Large intestine (tissue), 3 donors: ENCODE measurements at regions not wholly inside any gene's neighbourhood (a gene's known extent, or its start where the extent isn't known, plus 50 kb on each side); places are given as distances from the start of the nearest gene placed in this dataset.

Experiments used
- DNase-seq, 2 donors: peaks; one replicate each; pipeline versions ENCODE4 v3.0.0 to v3.0.0-alpha.2; 2013
- H3K27ac ChIP-seq: one replicate; pipeline ENCODE4 v1.5.1; 2013; ENCODE audit warnings: low read length
- H3K27me3 ChIP-seq: 2 replicates; pipeline ENCODE4 v1.6.1; 2013; ENCODE audit warnings: low read length; ENCODE audit not compliant: control insufficient read depth, insufficient read depth
- H3K36me3 ChIP-seq: 2 replicates; pipeline ENCODE4 v1.6.1; 2013; ENCODE audit warnings: low read length; ENCODE audit not compliant: control insufficient read depth, insufficient read depth
- H3K4me1 ChIP-seq: one replicate; pipeline ENCODE4 v1.6.1; 2013; ENCODE audit warnings: low read length; ENCODE audit not compliant: control insufficient read depth, insufficient read depth
- H3K4me3 ChIP-seq: one replicate; pipeline ENCODE4 v1.5.1; 2013; ENCODE audit warnings: low read length
- H3K9me3 ChIP-seq: one replicate; pipeline ENCODE4 v1.6.1; 2013; ENCODE audit warnings: mild to moderate bottlenecking, low read depth, low read length, moderate library complexity; ENCODE audit not compliant: control insufficient read depth
- WGBS: methylation state at CpG from one replicate; pipeline ENCODE4 v1.1.5; 2013; ENCODE audit warnings: low lambda C conversion rate; ENCODE audit not compliant: insufficient coverage; 5-methylcytosine and 5-hydroxymethylcytosine counted together

DNA sequence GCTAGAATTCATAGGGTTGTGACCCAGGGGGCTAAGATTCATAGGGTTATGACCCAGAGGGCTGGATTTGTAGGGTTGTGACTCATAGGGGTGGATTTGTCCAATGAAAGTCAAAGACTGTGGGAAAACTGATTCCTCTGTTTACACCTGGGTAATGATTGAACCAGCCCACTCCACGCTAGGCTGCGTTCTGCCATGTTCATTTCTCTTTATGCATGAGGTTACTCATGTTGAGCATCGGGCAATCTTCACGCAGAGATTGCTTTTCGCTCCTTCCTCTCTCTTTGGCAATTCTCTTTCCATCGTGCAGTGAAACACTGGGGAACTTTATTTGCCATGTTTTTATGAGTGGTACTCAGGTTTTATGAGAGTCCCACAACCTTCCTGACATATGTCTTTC, 127.8 kb downstream of the CRLF2 start:
- no peaks in the 10 kb centered on the region for H3K27me3 ChIP-seq
- H3K9me3 ChIP-seq, result no peaks in the 10 kb centered on the region
- no peak overlapping the region for H3K27ac ChIP-seq
- no peaks in the 10 kb centered on the region for H3K36me3 ChIP-seq
- no peaks in the 10 kb centered on the region for H3K4me1 ChIP-seq
- WGBS, result no CpG with 5 or more reads among the region's 6 CpGs
- no peak for DNase-seq
- H3K4me3 ChIP-seq, result no peak overlapping the region

DNA sequence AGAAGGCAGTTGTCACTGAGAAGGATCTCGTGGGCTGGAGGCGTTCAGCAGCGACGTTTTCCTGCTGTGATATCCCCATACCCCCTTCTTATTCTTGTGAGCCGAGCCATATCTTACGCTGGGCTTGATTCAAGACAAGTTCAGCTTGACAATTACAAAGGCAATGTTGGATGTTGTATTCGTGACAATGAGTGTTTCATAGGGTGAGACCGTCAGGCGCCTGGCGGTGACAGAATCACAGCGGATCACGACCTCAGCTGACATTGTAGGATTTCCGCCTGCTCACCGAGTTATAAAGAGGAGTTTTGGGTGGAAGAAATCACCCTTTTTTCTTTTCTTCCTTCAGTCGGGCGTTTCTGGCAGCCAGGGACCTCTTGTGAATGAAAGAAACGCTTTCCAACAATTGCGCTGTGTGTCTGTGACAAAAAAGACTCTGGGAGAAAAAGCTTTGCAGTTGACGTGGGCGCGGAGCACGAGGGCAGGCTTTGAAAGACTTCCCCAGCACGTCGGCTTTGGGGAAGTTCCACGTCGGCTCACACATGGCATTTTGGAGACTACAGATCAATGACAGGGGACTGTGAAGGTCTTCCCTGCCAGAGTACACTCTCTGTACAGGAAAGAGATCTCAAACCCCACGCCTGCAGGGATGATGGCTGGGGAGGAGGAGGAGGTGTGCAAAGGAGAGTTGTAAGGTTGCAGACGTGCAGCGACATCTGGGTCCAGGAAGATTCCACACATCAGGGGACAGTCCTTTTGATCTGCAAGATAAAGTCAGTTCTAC, 135.4 kb downstream of the CRLF2 start:
- Histone ChIP-seq H3K9me3 (peaks cover 3% of the 10 kb centered on the region), H3K27me3 (no peaks in the 10 kb centered on the region), H3K27ac (no peak overlapping the region), H3K4me1 (no peaks in the 10 kb centered on the region), H3K4me3 (no peak overlapping the region), H3K36me3 (no peaks in the 10 kb centered on the region)
- no peak for DNase-seq
- 40% methylated on average over 1 of the region's 29 CpGs for WGBS

DNA sequence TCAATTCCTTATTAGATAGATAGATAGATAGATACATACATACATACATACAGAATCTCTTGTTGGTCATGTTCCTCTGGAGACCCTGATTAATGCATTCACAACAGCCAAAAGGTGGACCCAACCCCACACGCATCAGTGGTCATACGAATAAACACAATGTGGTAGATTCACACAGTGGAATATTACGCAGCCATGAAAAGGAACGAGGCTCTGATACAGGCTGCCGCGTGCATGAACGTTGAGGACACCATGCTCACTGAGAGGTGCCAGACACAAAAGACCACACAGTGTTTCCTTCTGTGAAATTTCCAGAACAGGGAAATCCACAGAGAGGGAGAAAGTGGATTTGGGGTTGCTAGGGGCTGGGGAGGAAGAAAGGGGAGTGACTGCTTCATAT, 136.7 kb downstream of the CRLF2 start:
- peaks cover 3% of the 10 kb centered on the region for H3K9me3 ChIP-seq

DNA sequence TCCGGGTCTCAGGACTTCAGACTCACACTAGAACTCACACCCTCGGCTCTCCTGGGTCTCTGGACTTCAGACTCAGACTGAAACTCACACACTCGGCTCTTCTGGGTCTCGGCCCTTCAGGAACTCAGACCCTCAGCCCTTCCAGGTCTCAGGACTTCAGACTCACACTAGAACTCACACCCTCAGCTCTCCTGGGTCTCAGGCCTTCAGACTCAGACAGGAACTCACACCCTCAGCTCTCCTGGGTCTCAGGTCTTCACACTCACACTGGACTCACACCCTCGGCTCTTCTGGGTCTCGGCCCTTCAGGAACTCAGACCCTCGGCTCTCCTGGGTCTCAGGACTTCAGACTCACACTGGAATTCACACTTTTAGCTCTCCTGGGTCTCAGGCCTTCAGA, 137.3 kb downstream of the CRLF2 start:
- no peaks in the 10 kb centered on the region for H3K4me1 ChIP-seq
- no CpG with 5 or more reads among the region's 7 CpGs for WGBS
- H3K27me3 ChIP-seq, result no peaks in the 10 kb centered on the region
- no peak overlapping the region for H3K27ac ChIP-seq
- peaks cover 3% of the 10 kb centered on the region for H3K9me3 ChIP-seq
- no peak for DNase-seq
- no peak overlapping the region for H3K4me3 ChIP-seq
- H3K36me3 ChIP-seq, result no peaks in the 10 kb centered on the region

More for the DNA sequence above, 136.7 kb downstream of the CRLF2 start:
- no peaks in the 10 kb centered on the region for H3K4me1 ChIP-seq
- no peaks in the 10 kb centered on the region for H3K27me3 ChIP-seq
- DNase-seq, result no peak
- H3K27ac ChIP-seq, result no peak overlapping the region
- no peak overlapping the region for H3K4me3 ChIP-seq
- no peaks in the 10 kb centered on the region for H3K36me3 ChIP-seq
- WGBS, result 100% methylated on average over 1 of the region's 7 CpGs

DNA sequence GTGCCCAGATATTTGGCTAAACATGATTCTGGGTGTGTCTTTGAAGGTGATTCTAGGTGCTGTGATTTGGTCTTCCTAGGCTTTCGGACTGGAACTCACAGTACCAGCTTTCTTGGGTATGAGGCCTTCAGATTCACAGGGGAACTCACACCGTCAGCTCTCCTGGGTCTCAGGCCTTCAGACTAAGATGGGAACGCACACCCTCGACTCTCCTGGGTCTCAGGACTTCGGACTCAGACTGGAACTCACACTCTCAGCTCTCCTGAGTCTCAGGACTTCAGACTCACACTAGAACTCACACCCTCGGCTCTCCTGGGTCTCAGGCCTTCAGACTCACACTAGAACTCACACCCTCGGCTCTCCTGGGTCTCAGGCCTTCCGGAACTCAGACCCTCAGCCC, 137.7 kb downstream of the CRLF2 start:
- H3K27ac ChIP-seq, result no peak overlapping the region
- no peak for DNase-seq
- no peaks in the 10 kb centered on the region for H3K4me1 ChIP-seq
- H3K27me3 ChIP-seq, result no peaks in the 10 kb centered on the region
- no peak overlapping the region for H3K4me3 ChIP-seq
- H3K36me3 ChIP-seq, result no peaks in the 10 kb centered on the region
- no CpG with 5 or more reads among the region's 8 CpGs for WGBS
- peaks cover 3% of the 10 kb centered on the region for H3K9me3 ChIP-seq

DNA sequence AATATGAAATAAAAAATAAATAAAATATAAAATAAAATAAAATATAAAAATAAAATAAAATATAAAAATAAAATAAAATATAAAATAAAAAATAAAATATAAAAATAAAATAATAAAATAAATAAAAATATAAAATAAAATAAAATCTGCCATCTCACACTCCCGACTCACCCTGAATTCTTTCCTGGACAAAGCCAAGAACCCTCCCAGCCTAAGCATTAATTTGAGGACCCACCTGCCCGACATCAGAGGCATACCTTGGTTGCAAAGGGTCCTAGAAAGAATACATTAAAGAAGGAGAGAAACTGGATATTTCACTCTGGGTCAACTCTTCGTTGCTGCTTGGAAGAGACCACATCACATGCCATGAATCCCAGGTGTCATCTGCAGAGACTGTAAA, 138.3 kb downstream of the CRLF2 start:
- Histone ChIP-seq H3K4me3 (no peak overlapping the region), H3K4me1 (no peaks in the 10 kb centered on the region), H3K9me3 (peaks cover 3% of the 10 kb centered on the region), H3K27me3 (no peaks in the 10 kb centered on the region), H3K27ac (no peak overlapping the region), H3K36me3 (no peaks in the 10 kb centered on the region)
- DNase-seq, result no peak
- WGBS, result no CpG with 5 or more reads among the region's 3 CpGs

DNA sequence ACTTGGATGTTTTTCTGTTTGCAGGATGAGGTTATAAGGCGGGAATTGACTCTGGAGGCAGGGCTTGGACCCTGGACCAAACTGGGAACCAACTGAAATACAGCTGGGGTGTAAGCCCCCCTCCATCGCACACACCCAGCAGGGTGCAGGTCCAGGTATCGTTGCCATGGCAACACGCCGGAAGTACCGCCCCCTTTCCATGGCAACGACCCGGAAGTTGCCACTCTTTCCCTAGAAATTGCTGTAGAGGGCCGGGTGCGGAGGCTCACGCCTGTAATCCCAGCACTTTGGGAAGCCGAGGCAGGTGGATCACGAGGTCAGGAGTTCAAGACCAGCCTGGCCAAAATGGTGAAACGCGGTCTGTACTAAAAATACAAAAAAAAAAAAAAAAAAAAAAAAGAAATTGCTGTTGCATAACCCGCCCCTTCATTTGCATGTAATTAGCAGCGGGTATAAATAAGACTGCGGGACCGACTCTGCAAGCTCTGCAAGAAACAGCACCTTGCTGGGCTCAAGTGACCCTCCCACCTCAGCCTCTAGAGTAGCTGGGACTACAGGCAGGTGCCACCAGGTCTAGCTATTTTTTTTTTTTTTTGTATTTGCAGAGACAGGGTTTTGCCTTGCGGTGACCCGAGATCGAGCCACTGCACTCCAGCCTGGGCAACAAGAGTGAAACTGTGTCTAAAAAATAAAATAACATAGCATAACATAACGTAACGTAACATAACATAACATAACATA, 139.6 kb downstream of the CRLF2 start:
- WGBS, result 20% methylated on average over 2 of the region's 24 CpGs
- no peak overlapping the region for H3K27ac ChIP-seq
- H3K9me3 ChIP-seq, result peaks cover 3% of the 10 kb centered on the region
- no peaks in the 10 kb centered on the region for H3K27me3 ChIP-seq
- no peak overlapping the region for H3K4me3 ChIP-seq
- H3K4me1 ChIP-seq, result no peaks in the 10 kb centered on the region
- H3K36me3 ChIP-seq, result no peaks in the 10 kb centered on the region
- no peak for DNase-seq

DNA sequence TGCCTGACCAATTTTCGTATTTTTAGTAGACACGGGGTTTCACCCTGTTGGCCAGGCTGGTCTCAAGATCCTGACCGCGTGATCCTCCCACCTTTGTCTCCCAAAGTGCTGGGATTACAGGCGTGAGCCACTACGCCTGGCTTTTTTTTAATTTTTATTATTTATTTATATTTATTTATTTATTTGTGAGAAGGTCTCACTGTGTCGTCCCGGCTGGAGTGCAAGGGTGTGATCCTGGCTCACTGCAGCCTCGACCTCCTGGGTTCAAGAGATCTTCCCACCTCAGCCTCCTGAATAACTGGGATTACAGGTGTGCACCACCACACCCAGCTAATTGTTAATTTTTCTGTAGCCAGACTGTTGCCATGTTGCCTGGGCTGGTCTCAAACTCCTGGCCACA, 141.1 kb downstream of the CRLF2 start:
- Histone ChIP-seq H3K9me3 (peaks cover 3% of the 10 kb centered on the region), H3K4me1 (no peaks in the 10 kb centered on the region), H3K27me3 (no peaks in the 10 kb centered on the region), H3K36me3 (no peaks in the 10 kb centered on the region), H3K4me3 (no peak overlapping the region), H3K27ac (no peak overlapping the region)
- DNase-seq, result no peak
- 77% methylated on average over 3 of the region's 9 CpGs for WGBS

DNA sequence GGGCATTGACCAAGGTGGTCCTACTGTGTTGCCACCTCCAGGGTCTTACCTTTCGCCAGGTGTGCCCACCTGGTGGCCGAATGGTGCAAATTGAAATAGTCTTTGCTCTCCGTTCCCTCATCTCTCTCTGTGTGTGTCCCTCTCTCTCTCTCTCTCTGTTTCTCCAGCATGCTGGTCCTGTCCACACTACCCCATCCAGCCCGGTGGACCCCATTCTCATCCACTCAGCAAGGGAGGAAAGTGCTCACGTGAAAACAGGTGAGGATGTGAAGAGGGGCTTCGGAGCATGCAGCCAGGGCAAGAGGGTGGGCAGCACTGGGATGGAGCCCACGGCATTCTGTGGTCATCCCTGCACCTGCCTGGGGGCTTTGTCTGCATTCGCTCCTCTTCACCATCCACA, 150.1 kb downstream of the CRLF2 start:
- H3K4me3 ChIP-seq, result no peak overlapping the region
- no peaks in the 10 kb centered on the region for H3K27me3 ChIP-seq
- WGBS, result no CpG with 5 or more reads among the region's 8 CpGs
- no peaks in the 10 kb centered on the region for H3K4me1 ChIP-seq
- peaks cover 9% of the 10 kb centered on the region for H3K9me3 ChIP-seq
- H3K27ac ChIP-seq, result no peak overlapping the region
- no peaks in the 10 kb centered on the region for H3K36me3 ChIP-seq
- DNase-seq, result no peak

DNA sequence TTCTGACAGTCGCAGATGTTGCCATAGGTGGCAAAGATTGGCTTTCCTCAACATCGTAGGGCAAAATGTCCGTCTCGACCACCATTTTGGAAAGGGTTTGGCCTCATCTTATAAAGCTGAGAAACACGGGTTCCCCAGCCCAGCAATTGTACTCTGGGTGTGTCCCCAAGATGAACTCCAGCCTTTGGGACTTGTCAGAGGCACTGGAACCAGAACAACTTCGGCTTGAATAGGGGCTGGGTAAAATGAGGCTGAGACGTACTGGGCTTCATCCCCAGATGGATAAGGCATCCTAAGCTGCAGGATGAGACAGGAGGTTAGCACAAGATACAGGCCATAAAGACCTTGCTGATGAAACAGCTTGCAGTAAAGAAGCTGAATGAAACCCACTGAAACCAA, 151.9 kb downstream of the CRLF2 start:
- no peak overlapping the region for H3K27ac ChIP-seq
- H3K27me3 ChIP-seq, result no peaks in the 10 kb centered on the region
- no peaks in the 10 kb centered on the region for H3K36me3 ChIP-seq
- no peak overlapping the region for H3K4me3 ChIP-seq
- peaks cover 9% of the 10 kb centered on the region for H3K9me3 ChIP-seq
- H3K4me1 ChIP-seq, result no peaks in the 10 kb centered on the region
- no CpG with 5 or more reads among the region's 7 CpGs for WGBS
- DNase-seq, result no peak
